ENCODE measurements at regions not wholly inside any gene's neighbourhood (a gene's known extent, or its start where the extent isn't known, plus 50 kb on each side); places are given as distances from the start of the nearest gene placed in this dataset.

- TF ChIP-seq CEBPB (IDR thresholded peaks at IDR 0.05): no peak
- TF ChIP-seq NFIC (IDR thresholded peaks at IDR 0.05): no peak
- no peak for TF ChIP-seq TAF1 (IDR thresholded peaks at IDR 0.05; ENCODE audit: low read depth)
- no peak for TF ChIP-seq YY1 (IDR thresholded peaks at IDR 0.05; ENCODE audit: low read depth)
- TF ChIP-seq CREB1 (IDR thresholded peaks at IDR 0.05; ENCODE audit: low read depth): no peak
- TF ChIP-seq REST (IDR thresholded peaks at IDR 0.05; ENCODE audit: low read depth): no peak
- TF ChIP-seq EP300 (IDR thresholded peaks at IDR 0.05; ENCODE audit: borderline replicate concordance): no peak
- no peak for TF ChIP-seq USF1 (IDR thresholded peaks at IDR 0.05)
- no peak for TF ChIP-seq MAX (IDR thresholded peaks at IDR 0.05)
- TF ChIP-seq RAD21 (IDR thresholded peaks at IDR 0.05; ENCODE audit: low read depth): no peak
- no peak for TF ChIP-seq EGR1 (IDR thresholded peaks at IDR 0.05)
- TF ChIP-seq TEAD4 (IDR thresholded peaks at IDR 0.05): no peak
- no peak for TF ChIP-seq FOXM1 (IDR thresholded peaks at IDR 0.05; ENCODE audit: borderline replicate concordance, low read depth)
- TF ChIP-seq TCF12 (IDR thresholded peaks at IDR 0.05; ENCODE audit: low read depth): no peak
- no peak for TF ChIP-seq ZBTB7A (IDR thresholded peaks at IDR 0.05; ENCODE audit: low read depth)
Observed at GRCh38 chr4:187903700-187904099, 91.9 kb upstream of the ZFP42 start.

GRCh38 chr4:187908079-187908561 lies 87.5 kb upstream of the ZFP42 start:
- TF ChIP-seq TAF1 (IDR thresholded peaks at IDR 0.05; ENCODE audit: low read depth) (no peak), CREB1 (IDR thresholded peaks at IDR 0.05; ENCODE audit: low read depth) (no peak), YY1 (IDR thresholded peaks at IDR 0.05; ENCODE audit: low read depth) (no peak), NFIC (IDR thresholded peaks at IDR 0.05) (no peak), EP300 (IDR thresholded peaks at IDR 0.05; ENCODE audit: borderline replicate concordance) (no peak), FOXM1 (IDR thresholded peaks at IDR 0.05; ENCODE audit: borderline replicate concordance, low read depth) (no peak)

GRCh38 chr4:187908731-187909130 lies 86.8 kb upstream of the ZFP42 start:
- no peak for TF ChIP-seq USF1 (IDR thresholded peaks at IDR 0.05)
- no peak for TF ChIP-seq TAF1 (IDR thresholded peaks at IDR 0.05; ENCODE audit: low read depth)
- no peak for TF ChIP-seq NFIC (IDR thresholded peaks at IDR 0.05)
- no peak for TF ChIP-seq FOXM1 (IDR thresholded peaks at IDR 0.05; ENCODE audit: borderline replicate concordance, low read depth)
- no peak for TF ChIP-seq MAX (IDR thresholded peaks at IDR 0.05)
- TF ChIP-seq TEAD4 (IDR thresholded peaks at IDR 0.05): no peak
- no peak for TF ChIP-seq RAD21 (IDR thresholded peaks at IDR 0.05; ENCODE audit: low read depth)
- TF ChIP-seq REST (IDR thresholded peaks at IDR 0.05; ENCODE audit: low read depth): no peak
- no peak for TF ChIP-seq TCF12 (IDR thresholded peaks at IDR 0.05; ENCODE audit: low read depth)
- TF ChIP-seq EGR1 (IDR thresholded peaks at IDR 0.05): no peak
- TF ChIP-seq ZBTB7A (IDR thresholded peaks at IDR 0.05; ENCODE audit: low read depth): no peak
- TF ChIP-seq EP300 (IDR thresholded peaks at IDR 0.05; ENCODE audit: borderline replicate concordance): no peak
- TF ChIP-seq YY1 (IDR thresholded peaks at IDR 0.05; ENCODE audit: low read depth): no peak
- no peak for TF ChIP-seq CREB1 (IDR thresholded peaks at IDR 0.05; ENCODE audit: low read depth)

- no peak for TF ChIP-seq CREB1 (IDR thresholded peaks at IDR 0.05; ENCODE audit: low read depth)
- no peak for TF ChIP-seq EP300 (IDR thresholded peaks at IDR 0.05; ENCODE audit: borderline replicate concordance)
- no peak for TF ChIP-seq RAD21 (IDR thresholded peaks at IDR 0.05; ENCODE audit: low read depth)
- TF ChIP-seq FOXM1 (IDR thresholded peaks at IDR 0.05; ENCODE audit: borderline replicate concordance, low read depth): no peak
- TF ChIP-seq MAX (IDR thresholded peaks at IDR 0.05): no peak
- TF ChIP-seq USF1 (IDR thresholded peaks at IDR 0.05): no peak
- no peak for TF ChIP-seq TCF12 (IDR thresholded peaks at IDR 0.05; ENCODE audit: low read depth)
Observed at GRCh38 chr4:187910741-187911140, 84.8 kb upstream of the ZFP42 start.

- no peak for TF ChIP-seq TAF1 (IDR thresholded peaks at IDR 0.05; ENCODE audit: low read depth)
- TF ChIP-seq YY1 (IDR thresholded peaks at IDR 0.05; ENCODE audit: low read depth): no peak
- TF ChIP-seq NFIC (IDR thresholded peaks at IDR 0.05): no peak
- no peak for TF ChIP-seq CEBPB (IDR thresholded peaks at IDR 0.05)
- no peak for TF ChIP-seq USF1 (IDR thresholded peaks at IDR 0.05)
- TF ChIP-seq CREB1 (IDR thresholded peaks at IDR 0.05; ENCODE audit: low read depth): no peak
- no peak for TF ChIP-seq TEAD4 (IDR thresholded peaks at IDR 0.05)
Observed at GRCh38 chr4:187919966-187920365, 75.6 kb upstream of the ZFP42 start.

Data from Ishikawa (cell line).